HL-60 (cell line): ENCODE measurements at regions not wholly inside any gene's neighbourhood (a gene's known extent, or its start where the extent isn't known, plus 50 kb on each side); places are given as distances from the start of the nearest gene placed in this dataset.
"Not testable (repeated sequence)": the region's sequence is repeated elsewhere in the genome, so short reads cannot be mapped to it uniquely, and the experiment has no call there.

Source experiments
- DNase-seq, 2 experiments: peaks; one replicate each; pipeline ENCODE4 v3.0.0-alpha.2; 2010 to 2020; ENCODE audit warnings: low read depth in 1 of 2, low spot score in 1 of 2
- H3K27ac ChIP-seq: fragments of 250-450 bp; sonication (Bioruptor Pico); replicated peaks from 2 replicates; pipeline ENCODE4 v1.5.1; 2020; ENCODE audit warnings: mild to moderate bottlenecking, moderate library complexity
- H3K27me3 ChIP-seq: fragments of 250-450 bp; sonication (Bioruptor Pico); 2 replicates; pipeline ENCODE4 v1.5.1; 2021; ENCODE audit warnings: mild to moderate bottlenecking, moderate library complexity; ENCODE audit not compliant: insufficient read depth, poor library complexity, severe bottlenecking
- H3K4me3 ChIP-seq: replicated peaks from 2 replicates; pipeline ENCODE4 v1.5.1; 2011; ENCODE audit warnings: mild to moderate bottlenecking, control low read depth, low read length; ENCODE audit not compliant: insufficient read depth
- GABPA ChIP-seq: IDR thresholded peaks from 2 replicates; pipeline ENCODE4 v1.6.1; 2012; ENCODE audit warnings: low read depth
- POLR2AphosphoS5 ChIP-seq: IDR thresholded peaks from 2 replicates; pipeline ENCODE4 v1.6.1; 2012; ENCODE audit warnings: low read depth
- SPI1 ChIP-seq: IDR thresholded peaks from 2 replicates; pipeline ENCODE4 v1.6.1; 2012; ENCODE audit warnings: low read depth, mild to moderate bottlenecking, borderline replicate concordance
- TF ChIP-seq, protein P1 (sequence below): IDR thresholded peaks from 2 replicates; pipeline ENCODE4 v1.6.1; 2012; ENCODE audit warnings: low read depth; ENCODE audit not compliant: insufficient replicate concordance
- TF ChIP-seq, protein P2 (sequence below): IDR thresholded peaks from one replicate; pipeline ENCODE4 v1.5.1; 2011; ENCODE audit warnings: low read length, control low read depth, inconsistent platforms; ENCODE audit not compliant: insufficient read depth

DNA sequence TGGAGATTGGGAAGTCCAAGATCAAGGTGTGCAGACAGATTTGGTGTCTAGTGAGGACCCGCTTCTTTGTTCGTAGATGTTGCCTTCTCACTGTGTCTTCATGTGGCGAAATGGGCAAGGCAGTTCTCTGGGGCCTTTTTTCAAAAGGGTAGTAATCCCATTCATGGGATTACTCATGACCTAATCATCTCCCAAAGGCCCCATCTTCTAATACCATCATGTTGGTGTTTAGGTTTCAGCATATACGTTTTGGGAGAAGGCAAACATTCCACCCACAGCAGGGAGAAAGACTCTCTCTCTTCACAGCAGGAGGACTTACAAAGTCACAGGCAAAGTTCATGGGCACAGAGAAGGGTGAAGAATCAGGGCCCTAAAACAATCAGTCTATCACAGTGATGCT lies 252.1 kb downstream of the RPLP1 start:
- Histone ChIP-seq H3K4me3 (no peak overlapping the region), H3K27me3 (no peaks in the 10 kb centered on the region), H3K27ac (no peak overlapping the region)
- DNase-seq = no peak
- TF ChIP-seq, protein P1, sequence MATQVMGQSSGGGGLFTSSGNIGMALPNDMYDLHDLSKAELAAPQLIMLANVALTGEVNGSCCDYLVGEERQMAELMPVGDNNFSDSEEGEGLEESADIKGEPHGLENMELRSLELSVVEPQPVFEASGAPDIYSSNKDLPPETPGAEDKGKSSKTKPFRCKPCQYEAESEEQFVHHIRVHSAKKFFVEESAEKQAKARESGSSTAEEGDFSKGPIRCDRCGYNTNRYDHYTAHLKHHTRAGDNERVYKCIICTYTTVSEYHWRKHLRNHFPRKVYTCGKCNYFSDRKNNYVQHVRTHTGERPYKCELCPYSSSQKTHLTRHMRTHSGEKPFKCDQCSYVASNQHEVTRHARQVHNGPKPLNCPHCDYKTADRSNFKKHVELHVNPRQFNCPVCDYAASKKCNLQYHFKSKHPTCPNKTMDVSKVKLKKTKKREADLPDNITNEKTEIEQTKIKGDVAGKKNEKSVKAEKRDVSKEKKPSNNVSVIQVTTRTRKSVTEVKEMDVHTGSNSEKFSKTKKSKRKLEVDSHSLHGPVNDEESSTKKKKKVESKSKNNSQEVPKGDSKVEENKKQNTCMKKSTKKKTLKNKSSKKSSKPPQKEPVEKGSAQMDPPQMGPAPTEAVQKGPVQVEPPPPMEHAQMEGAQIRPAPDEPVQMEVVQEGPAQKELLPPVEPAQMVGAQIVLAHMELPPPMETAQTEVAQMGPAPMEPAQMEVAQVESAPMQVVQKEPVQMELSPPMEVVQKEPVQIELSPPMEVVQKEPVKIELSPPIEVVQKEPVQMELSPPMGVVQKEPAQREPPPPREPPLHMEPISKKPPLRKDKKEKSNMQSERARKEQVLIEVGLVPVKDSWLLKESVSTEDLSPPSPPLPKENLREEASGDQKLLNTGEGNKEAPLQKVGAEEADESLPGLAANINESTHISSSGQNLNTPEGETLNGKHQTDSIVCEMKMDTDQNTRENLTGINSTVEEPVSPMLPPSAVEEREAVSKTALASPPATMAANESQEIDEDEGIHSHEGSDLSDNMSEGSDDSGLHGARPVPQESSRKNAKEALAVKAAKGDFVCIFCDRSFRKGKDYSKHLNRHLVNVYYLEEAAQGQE = no peak
- TF ChIP-seq, protein P2, sequence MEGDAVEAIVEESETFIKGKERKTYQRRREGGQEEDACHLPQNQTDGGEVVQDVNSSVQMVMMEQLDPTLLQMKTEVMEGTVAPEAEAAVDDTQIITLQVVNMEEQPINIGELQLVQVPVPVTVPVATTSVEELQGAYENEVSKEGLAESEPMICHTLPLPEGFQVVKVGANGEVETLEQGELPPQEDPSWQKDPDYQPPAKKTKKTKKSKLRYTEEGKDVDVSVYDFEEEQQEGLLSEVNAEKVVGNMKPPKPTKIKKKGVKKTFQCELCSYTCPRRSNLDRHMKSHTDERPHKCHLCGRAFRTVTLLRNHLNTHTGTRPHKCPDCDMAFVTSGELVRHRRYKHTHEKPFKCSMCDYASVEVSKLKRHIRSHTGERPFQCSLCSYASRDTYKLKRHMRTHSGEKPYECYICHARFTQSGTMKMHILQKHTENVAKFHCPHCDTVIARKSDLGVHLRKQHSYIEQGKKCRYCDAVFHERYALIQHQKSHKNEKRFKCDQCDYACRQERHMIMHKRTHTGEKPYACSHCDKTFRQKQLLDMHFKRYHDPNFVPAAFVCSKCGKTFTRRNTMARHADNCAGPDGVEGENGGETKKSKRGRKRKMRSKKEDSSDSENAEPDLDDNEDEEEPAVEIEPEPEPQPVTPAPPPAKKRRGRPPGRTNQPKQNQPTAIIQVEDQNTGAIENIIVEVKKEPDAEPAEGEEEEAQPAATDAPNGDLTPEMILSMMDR = no peak
- TF ChIP-seq SPI1 = no peak

DNA sequence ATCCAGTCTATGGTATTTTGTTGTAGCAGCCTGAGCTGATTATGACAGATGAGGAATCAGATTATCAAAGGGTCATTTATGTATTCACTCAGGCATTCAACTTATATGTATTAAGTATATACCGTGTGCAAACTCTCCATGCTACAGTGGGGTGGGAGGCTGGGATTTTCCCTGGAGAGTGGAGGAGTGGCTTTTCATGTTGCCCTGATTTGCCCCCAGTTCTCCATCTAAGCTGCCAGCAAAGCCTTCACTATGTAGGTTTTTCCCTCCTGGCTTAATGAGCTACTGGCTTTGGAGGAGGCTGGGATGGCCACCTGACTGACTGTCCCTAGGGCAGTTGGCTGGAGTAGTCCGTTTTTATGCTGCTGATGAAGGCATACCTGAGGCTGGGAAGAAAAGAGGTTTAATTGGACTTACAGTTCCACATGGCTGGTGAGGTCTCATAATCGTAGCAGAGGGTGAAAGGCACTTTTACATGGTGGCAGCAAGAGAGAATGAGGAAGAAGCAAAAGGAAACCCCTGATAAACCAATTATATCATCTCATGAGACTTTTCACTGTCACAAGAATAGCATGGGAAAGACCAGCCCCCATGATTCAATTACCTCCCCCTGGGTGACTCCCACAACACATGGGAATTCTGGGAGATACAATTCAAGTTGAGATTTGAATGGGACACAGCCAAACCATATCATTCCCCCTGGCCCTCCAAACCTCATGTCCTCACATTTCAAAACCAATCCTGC lies 253.9 kb downstream of the RPLP1 start:
- TF ChIP-seq POLR2AphosphoS5 (no peak), GABPA (no peak), SPI1 (no peak)
- TF ChIP-seq, protein P1 = no peak
- TF ChIP-seq, protein P2 = no peak
- Histone ChIP-seq H3K4me3 (no peak overlapping the region), H3K27ac (no peak overlapping the region), H3K27me3 (no peaks in the 10 kb centered on the region)
- no peak for DNase-seq

DNA sequence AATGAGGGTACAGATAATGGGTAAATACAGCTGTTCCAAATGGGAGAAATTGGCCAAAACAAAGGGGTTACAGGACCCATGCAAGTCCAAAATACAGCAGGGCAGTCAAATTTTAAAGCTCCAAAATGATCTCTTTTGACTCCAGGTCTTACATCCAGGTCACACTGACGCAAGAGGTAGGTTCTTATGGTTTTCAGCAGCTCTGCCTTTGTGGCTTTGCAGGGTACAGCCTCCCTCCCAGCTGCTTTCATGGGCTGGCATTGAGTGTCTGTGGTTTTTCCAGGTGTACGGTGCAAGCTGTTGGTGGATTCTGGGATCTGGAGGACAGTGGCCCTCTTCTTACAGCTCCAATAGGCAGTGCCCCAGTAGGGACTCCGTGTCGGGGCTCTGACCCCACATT lies 254.6 kb downstream of the RPLP1 start:
- DNase-seq, H3K27ac ChIP-seq, H3K4me3 ChIP-seq, H3K27me3 ChIP-seq: not testable (repeated sequence)

DNA sequence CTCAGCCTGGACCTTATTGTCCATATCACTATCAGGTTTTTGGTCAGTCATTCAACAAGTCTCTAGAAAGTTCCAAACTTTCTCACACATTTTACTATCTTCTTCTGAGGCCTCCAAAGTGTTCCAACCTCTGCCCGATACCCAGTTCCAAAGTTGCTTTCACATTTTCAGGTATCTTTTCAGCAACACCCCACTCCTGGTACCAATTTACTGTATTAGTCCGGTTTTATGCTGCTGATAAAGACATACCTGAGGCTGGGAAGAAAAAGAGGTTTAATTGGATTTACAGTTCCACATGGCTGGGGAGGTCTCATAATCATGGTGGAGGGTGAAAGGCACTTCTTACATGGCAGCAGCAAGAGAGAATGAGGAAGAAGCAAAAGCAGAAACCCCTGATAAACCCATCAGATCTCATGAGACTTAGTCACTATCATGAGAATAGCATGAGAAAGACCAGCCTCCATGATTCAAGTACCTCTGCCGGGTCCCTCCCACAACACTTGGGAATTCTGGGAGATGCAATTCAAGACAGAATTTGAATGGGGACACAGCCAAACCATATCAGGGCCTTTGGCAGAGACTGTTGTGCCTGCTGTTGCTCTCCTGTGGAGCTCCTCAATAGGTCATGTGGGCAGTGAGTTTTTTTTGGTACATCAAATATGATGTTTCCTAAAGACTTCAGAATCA lies 256.0 kb downstream of the RPLP1 start:
- not testable (repeated sequence) for DNase-seq

DNA sequence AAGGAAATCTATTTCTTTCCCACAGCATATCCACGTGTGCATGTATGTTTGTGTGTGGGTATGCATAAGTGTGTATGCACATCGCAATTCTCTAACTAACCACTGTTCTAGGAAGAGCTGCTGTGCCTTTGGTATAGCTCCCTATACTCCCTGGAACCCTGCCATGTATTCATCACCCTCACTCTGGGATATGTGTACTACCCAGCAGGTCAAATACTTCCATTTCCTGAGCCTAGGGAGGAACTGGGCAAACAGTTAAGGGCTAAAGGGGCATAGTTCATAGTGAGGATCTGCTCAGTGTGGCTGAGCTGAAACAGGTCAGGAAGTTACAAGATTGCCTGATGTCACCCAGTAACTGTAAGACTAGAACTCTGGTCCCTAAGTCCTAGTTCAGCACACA lies 260.4 kb downstream of the RPLP1 start:
- Histone ChIP-seq H3K4me3 (no peak overlapping the region), H3K27ac (peak overlapping the region; percentile 51), H3K27me3 (no peaks in the 10 kb centered on the region)
- TF ChIP-seq, protein P2 = no peak
- TF ChIP-seq POLR2AphosphoS5 (no peak), GABPA (no peak), SPI1 (no peak)
- TF ChIP-seq, protein P1 = no peak
- peak in 1 of 2 experiments; percentile 35 for DNase-seq

More for the DNA sequence above, 256.0 kb downstream of the RPLP1 start:
- H3K4me3 ChIP-seq, H3K27ac ChIP-seq, H3K27me3 ChIP-seq: not testable (repeated sequence)
